GM12865 (cell line): ENCODE measurements at regions not wholly inside any gene's neighbourhood (a gene's known extent, or its start where the extent isn't known, plus 50 kb on each side); places are given as distances from the start of the nearest gene placed in this dataset.

Experiments used
- DNase-seq: peaks from one replicate; pipeline ENCODE4 v3.0.0; 2010; ENCODE audit warnings: low read depth
- H3K4me3 ChIP-seq: 2 replicates; pipeline ENCODE4 v1.5.1; 2011; ENCODE audit warnings: mild to moderate bottlenecking, low read depth, low read length, control low read depth
- CTCF ChIP-seq: IDR thresholded peaks from 2 replicates; pipeline ENCODE4 v1.5.1; 2011; ENCODE audit warnings: low read length, control low read depth, low read depth, inconsistent platforms; ENCODE audit not compliant: insufficient read depth; ENCODE audit errors: missing control alignments

- TF ChIP-seq CTCF, result no peak
- H3K4me3 ChIP-seq, result no peak overlapping the region
- no peak for DNase-seq
These were observed 2105.9 kb downstream of the ARAP2 start for GRCh38 chr4:34138385-34138784.

- no peak overlapping the region for H3K4me3 ChIP-seq
- no peak for DNase-seq
- TF ChIP-seq CTCF, result no peak
These were observed 2105.0 kb downstream of the ARAP2 start for GRCh38 chr4:34139346-34139745.

- H3K4me3 ChIP-seq, result no peak overlapping the region
- no peak for TF ChIP-seq CTCF
- DNase-seq, result no peak
These were observed 2095.9 kb downstream of the ARAP2 start for GRCh38 chr4:34148322-34148908.

- DNase-seq, result no peak
- no peak overlapping the region for H3K4me3 ChIP-seq
- TF ChIP-seq CTCF, result no peak
These were observed 2086.8 kb downstream of the ARAP2 start for GRCh38 chr4:34157547-34157946.

GRCh38 chr4:34158878-34159277 lies 2085.4 kb downstream of the ARAP2 start:
- H3K4me3 ChIP-seq, result no peak overlapping the region
- DNase-seq, result no peak
- no peak for TF ChIP-seq CTCF

GRCh38 chr4:34170946-34171345 lies 2073.4 kb downstream of the ARAP2 start:
- no peak for TF ChIP-seq CTCF
- DNase-seq, result no peak
- H3K4me3 ChIP-seq, result no peak overlapping the region

- no peak overlapping the region for H3K4me3 ChIP-seq
- no peak for TF ChIP-seq CTCF
- no peak for DNase-seq
These were observed 2067.7 kb downstream of the ARAP2 start for GRCh38 chr4:34176609-34177008.
